OCI-LY7 (cell line): ENCODE measurements at regions not wholly inside any gene's neighbourhood (a gene's known extent, or its start where the extent isn't known, plus 50 kb on each side); places are given as distances from the start of the nearest gene placed in this dataset.

Source experiments
- BruUV-seq: library from RNA; stranded (reverse); fragments of 400-500 nt; replicated peaks from 2 replicates; lab custom pipeline; 2021; lab: Mats Ljungman, UMichigan
- CTCF ChIA-PET: fragments of 300-600 bp; sonication (Branson Sonifier 250); formaldehyde crosslinking; loops from one replicate; lab custom pipeline; 2022; ENCODE audit warnings: antibody characterized with exemption; ENCODE audit not compliant: unreplicated experiment; lab: Charles Lee
- POLR2A ChIA-PET: fragments of 300-600 bp; sonication (Branson Sonifier 250); formaldehyde crosslinking; loops from one replicate; lab custom pipeline; 2022; ENCODE audit warnings: antibody characterized with exemption; lab: Charles Lee
- DNase-seq: peaks from one replicate; pipeline ENCODE4 v3.0.0-alpha.2; 2015; ENCODE audit warnings: low spot score
- H2AFZ ChIP-seq: fragments of 200-600 bp; sonication (generic), shearing (Covaris generic); 2 replicates; pipeline ENCODE4 v1.6.1; 2014; ENCODE audit warnings: mild to moderate bottlenecking, antibody characterized with exemption, low read length, moderate library complexity
- H3K27ac ChIP-seq: fragments of 200-600 bp; sonication (generic); 2 replicates; pipeline ENCODE4 v1.5.1; 2014; ENCODE audit warnings: mixed run types, low read depth, mild to moderate bottlenecking, moderate library complexity, low read length, inconsistent platforms; ENCODE audit not compliant: poor library complexity, severe bottlenecking
- H3K36me3 ChIP-seq: fragments of 200-600 bp; sonication (generic); 2 replicates; pipeline ENCODE4 v1.6.1; 2014; ENCODE audit warnings: mild to moderate bottlenecking, antibody characterized with exemption, low read length, moderate library complexity, mixed read lengths; ENCODE audit not compliant: insufficient read depth
- H3K4me1 ChIP-seq: fragments of 200-600 bp; sonication (generic); 2 replicates; pipeline ENCODE4 v1.5.1; 2014; ENCODE audit warnings: mild to moderate bottlenecking, low read length; ENCODE audit not compliant: insufficient read depth, poor library complexity, severe bottlenecking
- H3K4me2 ChIP-seq: fragments of 200-600 bp; sonication (generic); 2 replicates; pipeline ENCODE4 v1.6.1; 2014; ENCODE audit warnings: mild to moderate bottlenecking, low read length
- H3K4me3 ChIP-seq: fragments of 200-600 bp; sonication (generic); 2 replicates; pipeline ENCODE4 v1.5.1; 2014; ENCODE audit warnings: mild to moderate bottlenecking, low read depth, low read length; ENCODE audit not compliant: poor library complexity, severe bottlenecking
- H3K79me2 ChIP-seq: fragments of 200-600 bp; sonication (generic); 2 replicates; pipeline ENCODE4 v1.6.1; 2016; ENCODE audit warnings: low read depth, mild to moderate bottlenecking, low read length, moderate library complexity, mixed read lengths; ENCODE audit not compliant: insufficient read depth
- H3K9me2 ChIP-seq: fragments of 200-600 bp; sonication (generic); 2 replicates; pipeline ENCODE4 v1.6.1; 2016; ENCODE audit warnings: mild to moderate bottlenecking, low read length, mixed read lengths; ENCODE audit not compliant: insufficient read depth
- H3K9me3 ChIP-seq: fragments of 200-600 bp; sonication (generic); 2 replicates; pipeline ENCODE4 v1.6.1; 2014; ENCODE audit warnings: mild to moderate bottlenecking, mixed run types, low read length, mixed read lengths
- H4K20me1 ChIP-seq: fragments of 200-600 bp; sonication (generic); 2 replicates; pipeline ENCODE4 v1.6.1; 2014; ENCODE audit warnings: mild to moderate bottlenecking, antibody characterized with exemption, low read length, moderate library complexity, mixed read lengths; ENCODE audit not compliant: insufficient read depth
- EZH2phosphoT487 ChIP-seq: fragments of 200-600 bp; sonication (generic); IDR thresholded peaks from 2 replicates; pipeline ENCODE4 v1.6.1; 2018; ENCODE audit warnings: low read depth, borderline replicate concordance, mild to moderate bottlenecking, mixed run types, antibody characterized with exemption, low read length, moderate library complexity, mixed read lengths
- intact Hi-C: fragments of 100-400 bp; cut with micrococcal nuclease; formaldehyde crosslinking; loops from one replicate; pipeline ENCODE4 v1.10.0; 2022; ENCODE audit not compliant: unreplicated experiment
- TF ChIP-seq, protein P1 (sequence below): fragments of 200-600 bp; sonication (generic); conservative IDR thresholded peaks from 2 replicates; pipeline ENCODE4 v1.5.1; 2014; ENCODE audit warnings: mild to moderate bottlenecking, antibody characterized with exemption, low read length, moderate library complexity, mixed read lengths

DNA sequence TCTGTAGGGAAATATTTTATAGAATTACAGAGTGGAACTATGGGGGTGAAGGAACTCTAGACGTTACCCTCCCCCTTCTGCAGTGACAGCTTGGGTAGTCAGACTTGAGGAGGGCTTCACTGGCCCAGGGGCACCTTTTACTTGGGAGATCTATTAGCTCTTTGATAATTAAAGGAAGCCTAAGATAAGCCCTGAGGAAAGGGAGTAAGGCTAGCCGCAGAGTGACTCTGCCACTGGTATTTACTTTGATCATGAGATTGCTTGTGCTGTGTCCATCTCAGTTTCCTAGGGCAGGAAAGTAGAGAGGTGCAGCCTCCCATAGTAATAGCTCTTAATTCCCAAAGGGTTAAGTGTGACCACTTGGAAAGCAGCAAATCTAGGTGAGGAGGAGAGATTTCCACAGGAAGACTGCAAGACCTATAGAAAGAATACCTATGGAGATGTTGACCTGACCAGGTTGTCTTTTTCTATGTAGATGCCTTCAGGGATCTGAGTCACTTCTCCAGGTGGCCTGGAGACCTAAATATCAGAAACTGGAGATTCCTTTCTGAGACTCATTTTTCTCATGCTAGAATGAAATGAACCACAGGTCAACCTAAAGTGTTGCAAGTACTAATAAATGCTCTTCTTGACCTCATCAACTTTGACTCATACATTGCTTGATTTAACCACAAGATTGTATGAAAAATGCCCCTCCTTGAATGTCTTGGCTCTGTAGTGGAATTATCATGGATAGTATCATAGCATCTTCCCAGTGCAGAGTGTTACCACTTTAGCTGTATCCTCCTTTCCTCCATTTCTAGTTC lies 447.3 kb upstream of the GHITM start:
- H3K4me2 ChIP-seq: no peak overlapping the region
- CTCF ChIA-PET: interaction anchor here (0.5 kb wide), 1 partner anchor 179 kb away, joined by 3 read pairs; no protein-coding TSS in a partner anchor
- intact Hi-C loops: no loop called here
- H3K4me3 ChIP-seq: no peak overlapping the region
- no peaks in the 10 kb centered on the region for H3K36me3 ChIP-seq
- H4K20me1 ChIP-seq: no peaks in the 10 kb centered on the region
- H2AFZ ChIP-seq: no peak overlapping the region
- H3K79me2 ChIP-seq: no peaks in the 10 kb centered on the region
- DNase-seq: no peak
- no peak overlapping the region for H3K27ac ChIP-seq
- H3K9me2 ChIP-seq: no peaks in the 10 kb centered on the region
- POLR2A ChIA-PET: no interaction called here
- no peaks in the 10 kb centered on the region for H3K9me3 ChIP-seq
- TF ChIP-seq EZH2phosphoT487: no peak
- TF ChIP-seq, protein P1, sequence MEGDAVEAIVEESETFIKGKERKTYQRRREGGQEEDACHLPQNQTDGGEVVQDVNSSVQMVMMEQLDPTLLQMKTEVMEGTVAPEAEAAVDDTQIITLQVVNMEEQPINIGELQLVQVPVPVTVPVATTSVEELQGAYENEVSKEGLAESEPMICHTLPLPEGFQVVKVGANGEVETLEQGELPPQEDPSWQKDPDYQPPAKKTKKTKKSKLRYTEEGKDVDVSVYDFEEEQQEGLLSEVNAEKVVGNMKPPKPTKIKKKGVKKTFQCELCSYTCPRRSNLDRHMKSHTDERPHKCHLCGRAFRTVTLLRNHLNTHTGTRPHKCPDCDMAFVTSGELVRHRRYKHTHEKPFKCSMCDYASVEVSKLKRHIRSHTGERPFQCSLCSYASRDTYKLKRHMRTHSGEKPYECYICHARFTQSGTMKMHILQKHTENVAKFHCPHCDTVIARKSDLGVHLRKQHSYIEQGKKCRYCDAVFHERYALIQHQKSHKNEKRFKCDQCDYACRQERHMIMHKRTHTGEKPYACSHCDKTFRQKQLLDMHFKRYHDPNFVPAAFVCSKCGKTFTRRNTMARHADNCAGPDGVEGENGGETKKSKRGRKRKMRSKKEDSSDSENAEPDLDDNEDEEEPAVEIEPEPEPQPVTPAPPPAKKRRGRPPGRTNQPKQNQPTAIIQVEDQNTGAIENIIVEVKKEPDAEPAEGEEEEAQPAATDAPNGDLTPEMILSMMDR: no peak
- no TSS peak for BruUV-seq
- H3K4me1 ChIP-seq: no peaks in the 10 kb centered on the region

DNA sequence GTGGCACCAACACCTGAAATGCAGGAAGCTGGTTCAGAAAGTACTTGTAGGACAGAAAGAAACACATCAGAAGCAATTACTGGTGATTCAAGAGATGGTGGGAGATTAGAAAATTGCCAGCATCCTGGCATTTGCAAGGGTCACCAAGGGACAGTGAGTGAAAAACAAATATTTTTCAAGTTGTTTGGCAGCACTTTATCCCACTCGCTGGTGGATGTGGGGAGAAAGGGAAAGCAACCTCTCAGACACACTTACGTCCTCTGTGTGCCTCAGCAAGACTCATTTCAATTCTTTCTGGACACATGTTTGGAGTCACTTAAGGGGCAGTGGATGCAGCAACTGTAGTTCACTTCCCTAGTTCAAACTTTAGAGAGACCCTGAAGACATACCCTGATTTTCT lies 440.4 kb upstream of the GHITM start:
- ChIA-PET POLR2A (no interaction called here), CTCF (no interaction called here)
- BruUV-seq: no TSS peak
- intact Hi-C loops: no loop called here
- Histone ChIP-seq H4K20me1 (no peaks in the 10 kb centered on the region), H3K79me2 (no peaks in the 10 kb centered on the region), H3K4me1 (no peaks in the 10 kb centered on the region), H2AFZ (no peak overlapping the region), H3K36me3 (no peaks in the 10 kb centered on the region), H3K27ac (no peak overlapping the region), H3K4me3 (no peak overlapping the region), H3K4me2 (no peak overlapping the region), H3K9me3 (no peaks in the 10 kb centered on the region), H3K9me2 (no peaks in the 10 kb centered on the region)
- TF ChIP-seq, protein P1: no peak
- no peak for TF ChIP-seq EZH2phosphoT487
- no peak for DNase-seq

- POLR2A ChIA-PET: no interaction called here
- TF ChIP-seq EZH2phosphoT487: no peak
- TF ChIP-seq, protein P1: no peak
Observed at GRCh38 chr10:83701799-83702198, 437.5 kb upstream of the GHITM start.

More at GRCh38 chr10:83701799-83702198, 437.5 kb upstream of the GHITM start:
- Histone ChIP-seq H3K9me3 (no peaks in the 10 kb centered on the region), H3K4me2 (no peak overlapping the region), H2AFZ (no peak overlapping the region), H3K4me1 (no peaks in the 10 kb centered on the region), H3K79me2 (no peaks in the 10 kb centered on the region), H3K4me3 (no peak overlapping the region), H4K20me1 (no peaks in the 10 kb centered on the region), H3K9me2 (no peaks in the 10 kb centered on the region), H3K36me3 (no peaks in the 10 kb centered on the region), H3K27ac (no peak overlapping the region)
- DNase-seq: no peak
- BruUV-seq: no TSS peak
- intact Hi-C loops: no loop called here
- CTCF ChIA-PET: no interaction called here
